ENCODE measurements at regions not wholly inside any gene's neighbourhood (a gene's known extent, or its start where the extent isn't known, plus 50 kb on each side); places are given as distances from the start of the nearest gene placed in this dataset.

- Histone ChIP-seq H3K27me3 (no peaks in the 10 kb centered on the region), H3K9me3 (no peaks in the 10 kb centered on the region), H3K27ac (replicated peaks in 1 of 4) (no peak overlapping the region), H3K4me3 (no peak overlapping the region), H3K4me1 (no peaks in the 10 kb centered on the region), H3K36me3 (no peaks in the 10 kb centered on the region)
- TF ChIP-seq CTCF (IDR thresholded peaks at IDR 0.05) (no peak), EP300 (IDR thresholded peaks at IDR 0.05) (no peak), POLR2AphosphoS5 (IDR thresholded peaks at IDR 0.05) (no peak), POLR2A (IDR thresholded peaks at IDR 0.05; ENCODE audit: low read depth) (no peak)
- intact Hi-C loops (cut with DNase I), result no loop called here
- no peak for DNase-seq (ENCODE audit: extremely low spot score)
- WGBS, result 18% methylated on average over 1 of the region's 1 CpG
Measured at GRCh38 chr16:76857402-76857801, 333.6 kb upstream of the MON1B start.

- no peaks in the 10 kb centered on the region for H3K36me3 ChIP-seq
- no peaks in the 10 kb centered on the region for H3K9me3 ChIP-seq
- H3K27ac ChIP-seq (replicated peaks in 1 of 4), result no peak overlapping the region
- intact Hi-C loops (cut with DNase I), result no loop called here
- DNase-seq (ENCODE audit: extremely low spot score), result no peak
- TF ChIP-seq CTCF (IDR thresholded peaks at IDR 0.05), result no peak
- no peak for TF ChIP-seq POLR2AphosphoS5 (IDR thresholded peaks at IDR 0.05)
- no peak for TF ChIP-seq POLR2A (IDR thresholded peaks at IDR 0.05; ENCODE audit: low read depth)
- TF ChIP-seq EP300 (IDR thresholded peaks at IDR 0.05), result no peak
- H3K4me3 ChIP-seq, result no peak overlapping the region
- H3K27me3 ChIP-seq, result no peaks in the 10 kb centered on the region
- H3K4me1 ChIP-seq, result no peaks in the 10 kb centered on the region
Measured at GRCh38 chr16:76862901-76863300, 328.1 kb upstream of the MON1B start.

- Histone ChIP-seq H3K4me3 (no peak overlapping the region), H3K4me1 (no peaks in the 10 kb centered on the region), H3K9me3 (no peaks in the 10 kb centered on the region), H3K36me3 (no peaks in the 10 kb centered on the region), H3K27me3 (no peaks in the 10 kb centered on the region), H3K27ac (replicated peaks in 1 of 4) (no peak overlapping the region)
- WGBS, result 64% methylated on average over 1 of the region's 1 CpG
- no peak for DNase-seq (ENCODE audit: extremely low spot score)
- TF ChIP-seq EP300 (IDR thresholded peaks at IDR 0.05) (no peak), POLR2A (IDR thresholded peaks at IDR 0.05; ENCODE audit: low read depth) (no peak), POLR2AphosphoS5 (IDR thresholded peaks at IDR 0.05) (no peak), CTCF (IDR thresholded peaks at IDR 0.05) (no peak)
- intact Hi-C loops (cut with DNase I), result no loop called here
Measured at GRCh38 chr16:76866994-76867393, 324.0 kb upstream of the MON1B start.

GRCh38 chr16:76875898-76876297 lies 315.1 kb upstream of the MON1B start:
- WGBS, result 14% methylated on average over 1 of the region's 1 CpG
- no peaks in the 10 kb centered on the region for H3K9me3 ChIP-seq

More at GRCh38 chr16:76875898-76876297, 315.1 kb upstream of the MON1B start:
- Histone ChIP-seq H3K27ac (replicated peaks in 1 of 4) (no peak overlapping the region), H3K27me3 (no peaks in the 10 kb centered on the region), H3K36me3 (no peaks in the 10 kb centered on the region), H3K4me1 (no peaks in the 10 kb centered on the region), H3K4me3 (no peak overlapping the region)
- intact Hi-C loops (cut with DNase I), result no loop called here
- TF ChIP-seq POLR2A (IDR thresholded peaks at IDR 0.05; ENCODE audit: low read depth), result no peak
- no peak for TF ChIP-seq POLR2AphosphoS5 (IDR thresholded peaks at IDR 0.05)
- TF ChIP-seq EP300 (IDR thresholded peaks at IDR 0.05), result no peak
- TF ChIP-seq CTCF (IDR thresholded peaks at IDR 0.05), result no peak
- DNase-seq (ENCODE audit: extremely low spot score), result no peak
